WTC11 (cell line): ENCODE measurements at regions not wholly inside any gene's neighbourhood (a gene's known extent, or its start where the extent isn't known, plus 50 kb on each side); places are given as distances from the start of the nearest gene placed in this dataset.

Experiments used
- ATAC-seq: fragments of 200-7000 bp; cut with Tn5 transposase; 2 replicates; pipeline ENCODE4 v1.10.0; 2021; ENCODE audit warnings: mild to moderate bottlenecking, moderate library complexity
- CTCF ChIA-PET: fragments of 300-600 bp; sonication (Branson Sonifier 250); formaldehyde crosslinking; loops from one replicate; lab custom pipeline; 2021; ENCODE audit warnings: antibody characterized with exemption; lab: Charles Lee
- POLR2A ChIA-PET: fragments of 350-600 bp; sonication (Branson Sonifier 250); formaldehyde crosslinking; loops from one replicate; lab custom pipeline; 2021; ENCODE audit warnings: antibody characterized with exemption; lab: Charles Lee
- DNase-seq: peaks from one replicate; pipeline ENCODE4 v3.0.0; 2021; ENCODE audit warnings: low spot score
- H3K27ac Mint-ChIP-seq: 2 replicates; pipeline ENCODE4 v1.8.0; 2021; ENCODE audit warnings: mixed read lengths
- H3K27me3 Mint-ChIP-seq: 2 replicates; pipeline ENCODE4 v1.8.0; 2021; ENCODE audit warnings: low read depth, mild to moderate bottlenecking, moderate library complexity, mixed read lengths
- H3K36me3 Mint-ChIP-seq: 2 replicates; pipeline ENCODE4 v1.8.0; 2021; ENCODE audit warnings: mixed read lengths
- H3K4me1 Mint-ChIP-seq: 2 replicates; pipeline ENCODE4 v1.8.0; 2022; ENCODE audit warnings: mixed read lengths
- H3K4me3 Mint-ChIP-seq: 2 replicates; pipeline ENCODE4 v1.8.0; 2021; ENCODE audit warnings: mild to moderate bottlenecking, moderate library complexity, mixed read lengths
- H3K9me3 Mint-ChIP-seq: 2 replicates; pipeline ENCODE4 v1.8.0; 2021; ENCODE audit warnings: mixed read lengths
- AR ChIP-seq: fragments of 250-450 bp; sonication (Bioruptor Pico); IDR thresholded peaks from 2 replicates; pipeline ENCODE4 v1.9.0; 2021; ENCODE audit warnings: mild to moderate bottlenecking
- CDX4 ChIP-seq: fragments of 250-450 bp; sonication (Bioruptor Pico); IDR thresholded peaks from 2 replicates; pipeline ENCODE4 v1.9.0; 2021; ENCODE audit warnings: moderate library complexity, mild to moderate bottlenecking, inconsistent platforms, borderline replicate concordance
- CREB1 ChIP-seq: sonication (generic); formaldehyde crosslinking; IDR thresholded peaks from 2 replicates; pipeline ENCODE4 v1.8.0; 2023; ENCODE audit warnings: mild to moderate bottlenecking, missing genetic modification reagents
- EMX1 ChIP-seq: fragments of 250-450 bp; sonication (Bioruptor Pico); IDR thresholded peaks from 2 replicates; pipeline ENCODE4 v1.8.0; 2021; ENCODE audit warnings: mild to moderate bottlenecking
- FOXJ3 ChIP-seq: sonication (generic); formaldehyde crosslinking; IDR thresholded peaks from 2 replicates; pipeline ENCODE4 v1.9.0; 2021; ENCODE audit warnings: missing genetic modification reagents, mild to moderate bottlenecking, borderline replicate concordance
- GRHL2 ChIP-seq: fragments of 250-450 bp; sonication (Bioruptor Pico); IDR thresholded peaks from 2 replicates; pipeline ENCODE4 v1.8.0; 2022; ENCODE audit warnings: mild to moderate bottlenecking, moderate library complexity; ENCODE audit not compliant: insufficient replicate concordance, severe bottlenecking
- HMGA2 ChIP-seq: fragments of 250-450 bp; sonication (Bioruptor Pico); IDR thresholded peaks from 2 replicates; pipeline ENCODE4 v1.4.0; 2021; ENCODE audit warnings: mild to moderate bottlenecking, moderate library complexity
- IRF2 ChIP-seq: sonication (generic); formaldehyde crosslinking; IDR thresholded peaks from 2 replicates; pipeline ENCODE4 v1.8.0; 2022; ENCODE audit warnings: low read depth, missing genetic modification reagents, borderline replicate concordance
- MAX ChIP-seq: sonication (generic); formaldehyde crosslinking; IDR thresholded peaks from 2 replicates; pipeline ENCODE4 v1.8.0; 2022; ENCODE audit warnings: mild to moderate bottlenecking, missing genetic modification reagents
- NFE2L1 ChIP-seq: sonication (generic); formaldehyde crosslinking; IDR thresholded peaks from 2 replicates; pipeline ENCODE4 v1.8.1; 2023; ENCODE audit warnings: missing genetic modification reagents
- NR1H2 ChIP-seq: sonication (generic); formaldehyde crosslinking; IDR thresholded peaks from 2 replicates; pipeline ENCODE4 v1.9.0; 2021; ENCODE audit warnings: mild to moderate bottlenecking, moderate library complexity, missing genetic modification reagents
- RORB ChIP-seq: fragments of 250-450 bp; sonication (Bioruptor Pico); IDR thresholded peaks from 2 replicates; pipeline ENCODE4 v1.9.0; 2021; ENCODE audit warnings: mild to moderate bottlenecking
- SP1 ChIP-seq: sonication (generic); formaldehyde crosslinking; conservative IDR thresholded peaks from 2 replicates; pipeline ENCODE4 v1.8.1; 2022; ENCODE audit warnings: missing genetic modification reagents
- ZNF138 ChIP-seq: sonication (generic); formaldehyde crosslinking; conservative IDR thresholded peaks from 2 replicates; pipeline ENCODE4 v1.8.1; 2022; ENCODE audit warnings: mild to moderate bottlenecking, moderate library complexity, missing genetic modification reagents
- ZNF263 ChIP-seq: sonication (generic); formaldehyde crosslinking; IDR thresholded peaks from 2 replicates; pipeline ENCODE4 v1.8.1; 2022; ENCODE audit warnings: low read depth, mild to moderate bottlenecking, moderate library complexity, missing genetic modification reagents
- ZNF425 ChIP-seq: fragments of 250-450 bp; sonication (Bioruptor Pico); conservative IDR thresholded peaks from 2 replicates; pipeline ENCODE4 v1.9.0; 2021; ENCODE audit warnings: mild to moderate bottlenecking
- ZNF532 ChIP-seq: fragments of 250-450 bp; sonication (Bioruptor Pico); IDR thresholded peaks from 2 replicates; pipeline ENCODE4 v1.9.0; 2021; ENCODE audit warnings: mild to moderate bottlenecking, borderline replicate concordance
- ZNF671 ChIP-seq: fragments of 250-450 bp; sonication (Bioruptor Pico); IDR thresholded peaks from 2 replicates; pipeline ENCODE4 v1.8.0; 2021; ENCODE audit warnings: mild to moderate bottlenecking
- TF ChIP-seq, protein P1 (sequence below): sonication (generic); formaldehyde crosslinking; IDR thresholded peaks from 2 replicates; pipeline ENCODE4 v1.8.1; 2022; ENCODE audit warnings: low read depth, mild to moderate bottlenecking, moderate library complexity, missing genetic modification reagents, borderline replicate concordance
- TF ChIP-seq, protein P2 (sequence below): sonication (generic); formaldehyde crosslinking; IDR thresholded peaks from 2 replicates; pipeline ENCODE4 v1.8.1; 2022; ENCODE audit warnings: mild to moderate bottlenecking, moderate library complexity, missing genetic modification reagents
- TF ChIP-seq, protein P3 (sequence below): sonication (generic); formaldehyde crosslinking; conservative IDR thresholded peaks from 2 replicates; pipeline ENCODE4 v1.8.1; 2022; ENCODE audit warnings: mild to moderate bottlenecking, missing genetic modification reagents

GRCh38 chr1:199515261-199515660 lies 512.2 kb upstream of the NR5A2 start:
- no peak for DNase-seq
- TF ChIP-seq MAX (CRISPR knock-in tag) (no peak), HMGA2 (CRISPR knock-in tag) (no peak), CREB1 (CRISPR knock-in tag) (no peak)
- CTCF ChIA-PET: no interaction called here
- Mint-ChIP-seq H3K4me3 (no peak overlapping the region), H3K27ac (no peak overlapping the region), H3K9me3 (no peaks in the 10 kb centered on the region), H3K4me1 (peaks cover 23% of the 10 kb centered on the region), H3K36me3 (no peaks in the 10 kb centered on the region), H3K27me3 (no peaks in the 10 kb centered on the region)
- POLR2A ChIA-PET: no interaction called here
- ATAC-seq: no peak

DNA sequence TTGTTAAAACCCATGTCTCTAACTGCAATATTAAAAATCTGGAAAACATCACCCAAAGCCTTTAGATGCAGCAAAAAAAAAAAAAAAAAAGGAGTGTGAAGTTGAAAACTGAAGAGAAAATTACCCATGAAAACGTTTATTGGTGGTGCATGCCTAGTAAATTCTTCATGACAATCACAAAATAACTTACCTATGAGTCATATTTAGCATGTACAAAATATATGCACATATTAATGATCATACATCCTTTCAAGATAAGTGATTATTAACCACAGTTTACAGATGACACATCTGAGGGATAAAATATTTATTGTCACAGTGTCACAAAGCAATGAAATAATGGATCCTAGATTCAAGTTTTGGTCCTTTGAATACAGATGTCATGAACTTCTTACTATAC lies 505.2 kb upstream of the NR5A2 start:
- no peak for TF ChIP-seq ZNF138 (CRISPR knock-in tag)
- no peak for TF ChIP-seq NFE2L1 (CRISPR knock-in tag)
- no peak for TF ChIP-seq SP1 (CRISPR knock-in tag)
- TF ChIP-seq EMX1 (CRISPR knock-in tag): no peak
- TF ChIP-seq IRF2 (CRISPR knock-in tag): no peak
- no peak for TF ChIP-seq RORB
- no peak for TF ChIP-seq AR (CRISPR knock-in tag)
- no peak for TF ChIP-seq ZNF425 (CRISPR knock-in tag)
- TF ChIP-seq GRHL2: no peak
- TF ChIP-seq, protein P1, sequence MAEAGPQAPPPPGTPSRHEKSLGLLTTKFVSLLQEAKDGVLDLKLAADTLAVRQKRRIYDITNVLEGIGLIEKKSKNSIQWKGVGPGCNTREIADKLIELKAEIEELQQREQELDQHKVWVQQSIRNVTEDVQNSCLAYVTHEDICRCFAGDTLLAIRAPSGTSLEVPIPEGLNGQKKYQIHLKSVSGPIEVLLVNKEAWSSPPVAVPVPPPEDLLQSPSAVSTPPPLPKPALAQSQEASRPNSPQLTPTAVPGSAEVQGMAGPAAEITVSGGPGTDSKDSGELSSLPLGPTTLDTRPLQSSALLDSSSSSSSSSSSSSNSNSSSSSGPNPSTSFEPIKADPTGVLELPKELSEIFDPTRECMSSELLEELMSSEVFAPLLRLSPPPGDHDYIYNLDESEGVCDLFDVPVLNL (CRISPR knock-in tag): no peak
- TF ChIP-seq, protein P2, sequence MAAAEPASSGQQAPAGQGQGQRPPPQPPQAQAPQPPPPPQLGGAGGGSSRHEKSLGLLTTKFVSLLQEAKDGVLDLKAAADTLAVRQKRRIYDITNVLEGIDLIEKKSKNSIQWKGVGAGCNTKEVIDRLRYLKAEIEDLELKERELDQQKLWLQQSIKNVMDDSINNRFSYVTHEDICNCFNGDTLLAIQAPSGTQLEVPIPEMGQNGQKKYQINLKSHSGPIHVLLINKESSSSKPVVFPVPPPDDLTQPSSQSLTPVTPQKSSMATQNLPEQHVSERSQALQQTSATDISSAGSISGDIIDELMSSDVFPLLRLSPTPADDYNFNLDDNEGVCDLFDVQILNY: no peak
- no peak for TF ChIP-seq ZNF671
- TF ChIP-seq FOXJ3 (CRISPR knock-in tag): no peak
- Mint-ChIP-seq H3K4me3 (no peak overlapping the region), H3K27ac (no peak overlapping the region), H3K27me3 (no peaks in the 10 kb centered on the region), H3K36me3 (no peaks in the 10 kb centered on the region), H3K9me3 (no peaks in the 10 kb centered on the region), H3K4me1 (peaks cover 7% of the 10 kb centered on the region; the same call in 1 of the 2 replicates)
- CTCF ChIA-PET: interaction anchor here (0.7 kb wide), 1 partner anchor 139 kb away, joined by 3 read pairs; no protein-coding TSS in a partner anchor
- no peak for DNase-seq
- POLR2A ChIA-PET: no interaction called here
- no peak for ATAC-seq

DNA sequence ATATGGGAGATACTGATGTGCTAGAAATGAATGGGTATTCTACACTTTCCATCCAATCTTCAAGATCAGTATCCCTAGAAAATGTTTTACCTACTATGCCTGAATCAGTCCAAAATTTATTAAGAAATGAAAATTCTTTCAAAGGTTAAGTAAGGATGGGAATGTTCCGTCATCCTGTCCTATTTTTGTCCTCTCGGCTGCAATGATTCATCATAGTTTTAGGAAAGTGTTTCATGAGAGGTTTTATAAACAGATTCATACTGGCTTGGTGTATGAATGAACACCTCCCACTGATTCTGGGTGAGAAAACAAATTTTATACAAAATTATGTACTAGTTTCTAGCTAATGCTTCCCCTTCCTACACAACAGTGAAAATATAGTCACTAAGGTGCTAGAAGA lies 504.6 kb upstream of the NR5A2 start:
- Mint-ChIP-seq H3K27me3 (no peaks in the 10 kb centered on the region), H3K9me3 (no peaks in the 10 kb centered on the region), H3K27ac (no peak overlapping the region), H3K36me3 (no peaks in the 10 kb centered on the region), H3K4me1 (peaks cover 7% of the 10 kb centered on the region; the same call in 1 of the 2 replicates), H3K4me3 (no peak overlapping the region)
- ATAC-seq: no peak
- ChIA-PET CTCF (no interaction called here), POLR2A (no interaction called here)
- no peak for DNase-seq
- TF ChIP-seq ZNF263 (CRISPR knock-in tag) (no peak), ZNF532 (CRISPR knock-in tag) (no peak), NR1H2 (CRISPR knock-in tag) (no peak), CREB1 (CRISPR knock-in tag) (no peak), CDX4 (no peak)
- TF ChIP-seq, protein P3, sequence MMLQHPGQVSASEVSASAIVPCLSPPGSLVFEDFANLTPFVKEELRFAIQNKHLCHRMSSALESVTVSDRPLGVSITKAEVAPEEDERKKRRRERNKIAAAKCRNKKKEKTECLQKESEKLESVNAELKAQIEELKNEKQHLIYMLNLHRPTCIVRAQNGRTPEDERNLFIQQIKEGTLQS: no peak
